CD4-positive, alpha-beta T cell treated with Interleukin-6 for 4 hours (primary cell): ENCODE measurements at regions not wholly inside any gene's neighbourhood (a gene's known extent, or its start where the extent isn't known, plus 50 kb on each side); places are given as distances from the start of the nearest gene placed in this dataset.

Source experiments
- DNase-seq: peaks from one replicate; pipeline ENCODE4 v3.0.0-alpha.2; 2020; ENCODE audit warnings: mixed read lengths

DNA sequence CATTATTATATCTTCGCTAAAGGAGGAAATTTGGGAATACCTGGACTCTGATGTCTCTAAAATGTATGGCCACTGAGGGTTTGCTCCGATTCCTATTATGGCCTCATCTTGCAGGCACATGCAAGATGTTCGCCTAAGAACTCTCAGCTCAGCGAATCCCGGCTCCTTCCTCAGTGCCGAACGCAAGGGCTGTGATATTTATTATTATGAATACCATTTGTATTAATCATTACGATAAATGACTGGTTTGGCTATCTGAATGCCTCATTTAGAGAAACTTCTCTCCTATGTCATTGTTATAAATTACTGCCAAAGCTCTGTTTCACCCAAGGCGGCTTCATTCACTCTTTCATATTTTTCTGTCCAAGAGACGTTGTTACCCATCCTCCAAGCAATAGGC lies 369.7 kb upstream of the TSHZ3 start:
- no peak for DNase-seq

DNA sequence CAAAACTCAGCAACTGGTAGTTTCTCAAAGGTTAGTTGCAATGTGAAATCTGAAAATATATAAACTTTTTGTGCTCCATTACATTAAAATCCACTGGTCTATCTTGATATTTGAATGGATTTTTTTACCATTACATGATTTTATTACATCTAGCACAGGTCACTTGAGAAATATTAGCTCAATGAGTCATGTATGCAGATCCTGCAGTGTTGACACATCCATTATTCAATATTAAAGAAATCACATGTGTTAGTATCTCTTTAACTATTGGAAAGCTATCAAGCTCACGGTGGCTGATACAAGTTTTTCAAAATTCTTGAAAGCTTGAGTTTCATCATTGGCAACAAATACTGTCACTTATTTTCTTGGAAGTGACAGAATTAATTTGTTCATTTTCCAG lies 373.9 kb upstream of the TSHZ3 start:
- DNase-seq = no peak

DNA sequence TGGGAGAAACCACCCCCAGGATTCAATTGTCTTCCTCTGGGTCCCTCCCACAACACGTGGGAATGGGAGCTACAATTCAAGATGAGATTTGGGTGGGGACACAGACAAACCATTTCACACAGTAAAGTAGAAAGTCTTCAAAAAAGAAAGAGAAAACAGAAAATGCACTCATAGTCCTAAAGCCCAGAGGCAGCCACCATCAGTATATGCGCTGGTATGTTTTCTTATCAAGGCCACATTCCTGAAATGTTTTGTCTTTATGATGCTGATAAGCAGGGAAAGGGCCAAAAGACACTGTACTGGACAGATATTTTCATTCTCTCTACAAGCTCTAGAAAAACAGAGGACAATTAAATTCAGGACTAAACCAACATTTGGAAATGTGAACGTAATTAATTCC lies 375.8 kb upstream of the TSHZ3 start:
- DNase-seq = no peak

DNA sequence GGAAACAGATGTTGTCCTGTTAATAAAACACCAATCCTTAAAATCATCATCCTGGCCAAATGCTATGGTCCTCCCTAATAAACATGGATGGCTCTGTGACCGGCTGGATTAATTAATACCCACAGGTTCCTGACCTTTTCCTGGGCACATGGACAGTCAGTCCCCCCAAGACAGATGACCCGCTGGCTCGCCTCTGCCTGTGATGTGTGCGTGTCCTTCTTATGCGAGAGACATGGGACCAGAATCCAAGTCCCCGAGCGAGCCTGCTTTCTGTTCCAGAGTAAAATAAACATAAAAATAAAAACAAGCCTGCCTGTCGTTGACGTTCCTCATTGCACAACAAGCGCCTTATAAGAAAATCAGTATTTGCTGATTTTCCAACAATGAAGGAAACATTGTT lies 378.3 kb upstream of the TSHZ3 start:
- no peak for DNase-seq

DNA sequence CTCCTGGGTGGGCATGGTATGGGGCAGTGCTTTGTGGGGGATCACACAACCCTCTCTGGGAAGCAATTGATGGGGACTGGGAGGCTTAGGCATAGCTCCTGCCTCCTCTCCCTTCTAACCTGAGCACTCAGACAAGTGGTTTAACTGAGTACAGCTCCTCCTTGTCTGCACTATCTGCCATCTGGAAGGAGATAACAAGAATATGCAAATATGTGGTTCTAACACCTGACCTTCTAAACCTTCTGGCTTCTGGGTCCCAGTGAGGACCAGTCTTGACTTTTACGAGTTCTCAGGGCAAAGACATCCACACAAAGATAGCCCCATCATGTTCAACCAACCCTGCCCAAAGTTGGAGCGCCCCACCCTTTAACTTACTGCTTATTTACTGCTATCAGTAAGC lies 381.0 kb upstream of the TSHZ3 start:
- DNase-seq = no peak

DNA sequence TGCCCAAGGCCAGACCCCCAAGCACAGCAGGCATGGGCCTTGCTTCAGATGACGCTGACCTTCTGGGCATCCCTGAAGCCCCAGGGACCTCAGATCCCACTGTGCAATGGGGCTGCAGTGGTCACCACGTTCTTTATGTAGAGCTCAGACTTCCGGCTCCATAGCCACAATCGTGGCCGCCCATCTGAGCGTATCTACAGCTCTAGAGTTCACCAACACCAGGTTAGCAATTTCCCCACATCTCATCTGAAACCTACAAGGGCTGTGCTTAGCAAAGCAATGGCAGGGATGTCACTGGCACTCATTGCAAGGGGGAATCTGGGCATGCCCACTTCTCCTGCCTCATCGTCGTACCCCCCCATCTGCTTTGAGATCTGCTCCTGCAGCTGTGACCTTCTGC lies 384.4 kb upstream of the TSHZ3 start:
- no peak for DNase-seq

DNA sequence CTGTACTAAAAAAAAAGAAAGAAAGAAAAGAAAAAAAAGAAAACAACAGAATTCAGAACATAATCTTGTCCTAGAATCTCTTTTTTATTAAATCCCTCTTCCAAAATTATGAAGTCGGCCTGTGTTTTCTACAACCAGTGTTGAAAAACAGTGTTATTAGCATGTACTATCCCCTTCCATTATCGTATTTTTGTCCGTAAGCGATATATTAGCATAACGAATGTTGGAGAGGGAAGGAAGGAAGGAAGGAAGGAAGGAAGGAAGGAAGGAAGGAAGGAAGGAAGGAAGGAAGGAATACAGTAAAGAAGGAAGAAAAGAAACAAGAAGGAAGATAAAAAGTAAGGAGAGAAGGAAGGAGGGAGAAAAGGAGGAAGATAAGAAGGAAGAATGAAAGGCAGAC lies 393.0 kb upstream of the TSHZ3 start:
- DNase-seq = no peak

DNA sequence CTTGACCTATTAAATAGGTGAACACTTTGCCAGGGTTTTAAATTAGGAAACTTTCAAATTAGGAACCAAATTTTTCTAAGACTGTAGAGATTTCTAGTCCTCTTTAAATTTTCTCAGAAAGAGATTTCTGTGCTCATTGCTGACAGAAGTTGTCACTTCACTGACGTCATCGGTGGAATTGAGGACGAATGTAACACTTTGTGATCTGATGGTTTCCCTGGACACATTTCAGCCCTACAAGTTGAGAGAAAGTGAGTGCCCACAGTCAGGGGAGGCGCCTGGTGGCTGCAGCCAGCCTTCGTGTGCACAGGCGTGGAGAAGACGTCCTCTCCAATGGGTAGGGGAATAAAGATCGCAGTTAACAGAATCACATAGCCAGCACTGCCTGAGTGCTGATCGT lies 396.5 kb upstream of the TSHZ3 start:
- DNase-seq = no peak

DNA sequence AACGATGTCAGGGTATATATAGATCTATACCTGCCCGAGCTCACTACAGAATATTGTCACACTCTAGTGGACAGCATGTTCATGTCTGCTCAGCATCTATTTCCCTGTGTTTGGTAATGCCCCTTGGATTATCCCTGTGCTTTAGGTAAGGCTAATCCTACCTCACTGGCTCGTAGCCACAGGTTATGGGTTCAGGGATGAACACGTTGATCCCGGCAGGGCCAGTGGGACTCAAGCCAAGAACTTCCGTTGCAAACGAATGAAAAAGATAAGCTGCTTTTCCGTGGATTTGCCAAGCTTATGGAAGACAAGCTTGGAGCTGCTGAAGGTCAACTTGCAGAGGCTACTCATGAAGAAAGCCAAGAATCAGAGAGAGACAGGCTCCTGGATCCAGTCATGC lies 400.0 kb upstream of the TSHZ3 start:
- no peak for DNase-seq

DNA sequence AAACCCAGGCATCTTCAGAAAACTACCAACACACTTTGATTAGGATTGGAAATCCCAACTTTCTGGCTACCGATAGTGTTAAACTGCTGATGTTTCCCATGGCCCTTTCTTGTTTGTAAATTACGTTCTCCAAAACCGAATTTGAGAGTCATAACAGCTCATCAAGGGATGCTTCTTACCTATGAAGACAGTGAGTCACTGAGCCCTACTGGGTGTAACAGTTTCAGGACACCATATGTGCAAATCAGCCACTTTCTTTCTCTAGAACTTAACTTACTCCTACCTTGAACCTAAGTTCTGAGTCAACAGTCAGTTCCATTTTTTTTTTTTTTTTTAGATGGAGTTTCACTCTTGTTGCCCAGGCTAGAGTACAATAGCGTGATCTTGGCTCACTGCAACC lies 410.1 kb upstream of the TSHZ3 start:
- DNase-seq = no peak

DNA sequence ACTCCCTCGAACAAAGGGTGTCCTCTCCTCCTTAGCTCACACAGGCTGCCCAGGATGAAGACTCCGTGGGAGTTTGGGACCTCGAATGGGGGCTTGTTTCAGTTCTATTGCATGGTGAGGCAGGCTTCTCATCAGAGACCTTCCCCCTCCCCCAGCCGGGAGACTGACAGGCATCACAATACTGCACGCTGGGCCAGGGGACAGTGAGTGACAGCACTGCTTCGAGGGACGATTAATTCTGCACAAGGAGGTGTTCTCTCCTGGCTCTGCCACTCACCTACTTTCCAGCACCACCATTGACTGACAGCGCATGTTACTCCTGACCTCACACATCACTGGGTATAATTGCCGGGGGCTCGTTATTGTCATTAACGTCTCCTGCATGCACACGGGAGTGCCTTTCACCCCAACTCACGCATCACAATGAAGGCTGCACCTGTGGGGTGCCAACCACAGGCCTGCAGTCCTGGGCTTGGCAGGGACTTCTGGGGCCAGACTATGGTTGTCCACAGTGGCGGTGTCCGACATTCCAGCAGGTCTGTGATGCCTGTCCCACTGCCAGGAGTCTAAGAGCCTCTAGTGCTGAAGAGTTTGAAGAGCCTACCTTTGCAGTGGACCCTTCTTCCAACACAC lies 412.2 kb upstream of the TSHZ3 start:
- DNase-seq = no peak

DNA sequence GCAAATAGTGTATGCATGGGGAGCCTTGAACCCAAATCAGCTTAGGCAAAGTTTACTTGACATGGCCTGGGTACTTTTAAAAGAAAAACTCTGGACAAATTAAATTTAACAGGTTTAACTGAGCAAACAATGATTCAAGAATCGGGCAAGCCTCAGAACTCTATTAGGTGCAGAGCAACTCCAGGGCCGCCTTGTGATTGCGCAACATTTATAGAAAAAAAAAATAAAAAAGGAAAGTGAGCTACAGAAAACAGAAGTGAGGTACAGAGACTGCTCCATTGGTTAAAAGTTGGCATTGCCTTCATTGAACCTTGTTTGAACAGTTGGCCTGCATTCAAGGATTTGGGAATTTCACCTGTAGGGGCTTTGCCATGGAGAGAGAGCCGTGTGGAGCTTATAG lies 421.0 kb upstream of the TSHZ3 start:
- no peak for DNase-seq

DNA sequence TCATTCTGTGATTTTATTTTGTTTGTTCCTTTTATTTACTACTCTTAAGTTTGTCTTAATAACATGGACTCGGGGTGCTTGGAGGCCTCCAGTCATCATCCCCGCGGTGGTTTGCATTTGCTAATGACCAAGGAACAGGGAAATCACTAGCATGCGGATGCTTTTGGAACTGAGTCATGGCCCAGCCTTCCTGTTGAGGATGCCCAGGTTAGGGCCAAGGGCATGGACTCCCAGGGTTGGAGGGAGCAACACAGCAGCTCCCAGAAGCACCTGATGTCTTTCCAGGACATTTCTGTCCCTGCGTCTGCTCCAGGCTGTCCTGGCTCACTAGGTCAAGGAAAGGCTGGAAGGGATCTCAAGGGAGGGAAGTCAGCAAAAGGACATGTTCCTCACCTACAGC lies 423.7 kb upstream of the TSHZ3 start:
- DNase-seq = no peak

DNA sequence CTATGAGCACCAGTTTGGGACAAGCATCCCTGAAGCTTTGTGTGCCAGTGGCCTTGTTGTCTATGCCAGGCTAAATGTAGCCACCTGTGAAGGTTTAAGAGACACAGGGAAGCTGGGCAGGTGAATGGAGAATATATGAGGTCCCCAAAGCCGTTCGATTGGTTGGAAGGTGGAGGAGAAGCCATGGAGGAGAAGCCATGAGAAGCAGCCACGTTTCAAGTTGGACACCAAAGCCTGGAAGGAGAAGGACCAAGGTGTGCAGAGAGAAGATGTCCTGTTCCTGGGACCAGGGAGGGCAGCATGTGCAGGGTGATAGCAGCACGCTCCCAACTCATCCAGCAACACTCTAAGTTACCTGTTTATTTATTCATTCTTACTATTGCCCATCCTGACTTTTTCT lies 432.3 kb upstream of the TSHZ3 start:
- no peak for DNase-seq

DNA sequence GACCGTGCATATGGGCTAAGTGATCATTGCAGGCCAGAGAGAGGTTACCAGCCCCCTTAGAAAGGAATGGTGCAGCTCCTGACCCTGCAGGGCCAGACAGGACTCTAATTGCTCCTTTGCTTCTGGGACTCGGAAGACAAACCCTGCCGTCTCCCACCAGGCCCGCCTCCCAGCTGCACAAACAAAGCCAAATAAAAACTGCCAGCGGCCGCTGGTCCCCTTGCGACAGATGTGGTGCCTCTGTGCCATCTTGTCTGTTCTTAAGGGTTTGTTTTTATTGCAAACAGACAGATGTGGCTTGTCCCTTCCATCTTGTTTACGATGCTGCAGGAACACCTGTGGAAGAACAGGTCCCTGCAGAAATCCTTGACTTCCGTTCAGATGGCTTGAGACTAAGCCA lies 434.4 kb upstream of the TSHZ3 start:
- DNase-seq = no peak

DNA sequence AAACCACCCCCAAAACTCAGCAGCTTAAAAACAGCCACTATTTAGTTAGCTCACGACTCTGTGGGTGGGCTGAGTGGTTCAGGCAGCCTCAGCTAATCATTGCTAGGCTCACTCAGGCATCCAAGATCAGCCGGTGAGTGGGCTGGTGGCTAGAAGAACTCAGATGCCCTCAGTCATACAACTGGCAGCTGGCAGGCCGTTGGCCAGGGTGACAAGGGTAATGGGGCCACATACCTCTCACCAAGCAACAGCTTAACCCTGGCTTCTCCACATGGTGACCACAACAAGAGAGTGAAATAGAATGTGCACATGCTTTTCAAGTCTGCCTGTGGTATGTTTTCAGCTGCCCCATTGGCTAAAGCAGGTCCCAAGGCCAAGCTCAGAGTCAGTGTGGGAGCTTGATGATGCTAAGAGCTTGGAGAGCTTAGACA lies 435.4 kb upstream of the TSHZ3 start:
- no peak for DNase-seq

DNA sequence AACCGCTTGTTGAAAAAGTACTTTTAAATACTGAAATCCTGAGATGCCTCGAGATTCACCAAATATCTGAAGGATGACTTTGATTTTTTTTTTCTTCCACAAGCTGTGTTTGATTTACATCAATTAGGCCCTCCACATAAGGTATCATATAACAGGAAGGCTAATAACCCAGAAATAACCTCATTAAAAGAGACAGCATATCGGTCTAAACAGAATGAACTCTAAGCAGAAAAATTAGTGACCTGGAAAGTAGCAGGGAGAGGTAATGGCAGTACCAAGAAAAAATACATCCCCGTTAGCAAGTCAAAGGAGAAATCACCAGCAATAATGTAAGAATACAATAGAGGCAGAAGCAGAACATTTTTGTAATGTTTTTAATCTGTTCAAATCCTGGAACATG lies 452.4 kb upstream of the TSHZ3 start:
- no peak for DNase-seq

DNA sequence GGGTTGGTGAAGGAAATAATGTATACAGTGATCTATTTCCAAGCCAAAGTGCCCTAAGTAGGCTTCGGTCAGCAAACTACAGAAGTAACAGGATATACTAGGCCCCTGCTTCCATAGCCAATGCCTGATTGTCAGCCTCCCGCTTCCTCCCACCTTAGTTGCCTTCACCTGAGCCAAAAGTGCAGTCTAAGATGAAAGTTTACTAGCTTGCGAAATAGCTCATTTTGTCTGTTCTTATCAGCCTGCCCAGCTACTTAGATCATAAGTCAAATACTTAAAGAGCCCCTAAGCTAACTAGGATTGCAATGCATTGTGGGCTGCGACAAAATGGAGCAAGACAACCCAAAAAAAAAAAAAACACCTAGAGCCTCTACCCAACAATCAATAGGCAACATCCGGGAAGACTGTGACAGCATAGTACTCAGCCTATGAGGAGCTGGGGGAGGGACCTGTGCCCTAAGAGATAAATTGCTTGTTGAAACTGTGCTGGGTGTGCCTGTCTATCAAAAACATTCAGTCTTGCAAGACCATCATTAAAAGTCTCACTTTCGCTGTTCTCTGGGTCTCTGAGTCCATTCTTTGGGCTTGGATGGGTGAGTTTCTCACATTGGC lies 454.7 kb upstream of the TSHZ3 start:
- DNase-seq = no peak

DNA sequence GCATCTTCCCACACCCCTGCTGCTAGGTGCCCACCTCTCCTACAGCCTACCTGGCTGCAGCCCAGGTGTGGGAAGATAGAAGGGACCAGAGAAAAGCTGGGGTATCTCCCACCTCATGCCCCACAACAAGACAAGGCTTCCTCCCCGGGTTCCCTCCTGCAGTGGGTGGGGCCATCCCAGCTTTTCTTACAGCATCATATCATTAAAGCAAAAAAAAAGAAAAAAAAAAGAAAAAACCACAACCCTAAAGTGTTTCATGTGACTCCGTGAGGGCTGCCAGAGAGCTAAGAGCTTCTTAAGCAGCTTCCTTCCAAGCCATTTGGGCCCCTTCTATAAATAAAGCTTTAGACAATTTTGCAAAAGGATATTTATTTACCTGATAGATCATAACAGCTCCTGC lies 455.4 kb upstream of the TSHZ3 start:
- DNase-seq = no peak

DNA sequence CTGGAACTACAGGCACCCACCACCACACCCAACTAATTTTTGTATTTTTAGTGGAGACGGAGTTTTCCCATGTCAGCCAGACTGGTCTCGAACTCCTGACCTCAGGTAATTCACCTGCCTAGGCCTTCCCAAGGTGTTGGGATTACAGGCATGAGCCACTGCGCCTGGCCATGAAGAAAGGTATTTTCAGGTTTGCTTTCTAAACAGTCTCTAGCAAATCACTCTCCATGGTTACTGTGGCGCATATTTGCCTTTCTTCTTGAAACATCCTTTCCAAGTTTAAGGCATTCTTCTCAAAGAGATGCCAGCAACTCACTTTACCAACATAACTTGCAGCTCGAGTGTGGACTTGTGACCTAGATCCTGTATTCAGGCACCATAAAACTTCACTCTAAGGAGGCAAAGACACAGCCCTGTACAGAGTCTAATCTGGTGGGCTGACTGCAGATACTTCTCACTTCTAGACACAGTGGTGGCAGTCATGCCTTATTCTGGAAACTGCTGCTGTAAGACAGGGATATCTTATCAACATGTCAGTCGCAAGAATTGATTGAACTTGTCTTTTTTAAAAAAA lies 461.4 kb upstream of the TSHZ3 start:
- no peak for DNase-seq

DNA sequence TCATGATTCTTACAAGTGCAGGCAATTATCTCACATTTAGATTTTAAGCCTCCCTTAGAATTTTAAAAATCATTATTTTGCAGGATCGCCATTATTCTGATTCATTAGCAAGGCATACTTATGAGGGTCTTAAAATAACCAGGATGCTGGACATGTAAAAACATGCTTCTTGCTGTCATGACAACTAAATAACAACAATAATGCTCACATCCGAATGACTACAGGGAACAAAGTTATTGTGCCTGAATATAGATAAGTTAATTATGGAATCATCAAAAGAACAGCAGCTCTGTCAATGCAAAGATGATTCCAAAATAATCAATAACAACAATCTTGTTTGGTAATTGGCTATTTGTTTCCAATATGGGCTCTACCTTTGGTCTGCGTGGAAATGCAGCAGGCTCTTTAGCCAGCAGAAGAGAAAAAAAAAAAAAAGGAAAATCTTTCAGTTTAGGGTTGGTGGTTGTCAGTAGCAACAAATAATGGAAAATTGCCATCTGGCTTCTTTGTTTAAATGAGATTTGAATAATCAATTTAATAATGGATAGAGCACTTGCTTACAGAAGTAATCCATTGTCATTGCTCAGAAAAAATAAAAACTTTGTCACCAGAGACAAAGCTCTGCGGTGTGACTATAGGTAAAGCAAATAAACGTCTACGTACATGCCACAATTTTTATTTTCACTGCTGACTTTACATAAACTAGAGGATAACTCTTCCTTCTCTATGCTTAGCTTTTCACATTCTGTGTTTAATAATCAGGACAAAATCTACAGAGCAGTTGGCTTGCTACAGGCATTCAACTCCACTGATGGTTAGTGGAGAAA lies 468.9 kb upstream of the TSHZ3 start:
- DNase-seq = no peak

DNA sequence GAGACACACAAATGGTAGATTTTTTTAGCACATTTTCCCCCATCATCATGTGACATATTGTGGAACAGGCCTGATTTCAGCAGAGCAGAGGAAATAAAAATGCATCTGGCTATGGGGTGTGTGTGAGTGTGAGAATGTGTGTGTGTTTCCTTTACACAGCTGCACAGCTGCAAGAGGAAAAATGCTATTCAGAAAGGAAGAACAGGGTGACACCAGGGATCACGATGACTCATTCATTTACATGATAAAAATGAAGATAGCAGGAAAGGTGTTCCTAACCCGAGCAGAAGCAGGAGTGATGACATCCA lies 469.5 kb upstream of the TSHZ3 start:
- no peak for DNase-seq

DNA sequence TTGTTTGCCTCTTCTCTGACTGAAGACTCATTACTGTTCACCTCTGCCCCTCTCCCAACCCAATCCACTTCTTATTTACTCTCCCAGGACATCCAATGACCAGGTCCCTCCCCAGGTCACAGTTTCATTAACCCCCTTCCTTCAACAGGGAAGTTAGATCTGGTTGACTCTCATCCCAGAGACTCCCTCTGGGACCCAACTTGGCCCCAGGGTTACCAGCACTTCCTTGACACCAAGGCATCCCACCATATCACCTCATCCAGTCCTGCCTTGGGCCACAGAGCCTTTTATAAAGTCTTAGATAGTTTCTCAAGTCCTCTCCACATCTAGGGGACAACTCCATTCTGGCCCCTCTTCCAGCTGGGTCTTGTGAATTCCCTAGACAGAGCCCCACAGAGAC lies 470.6 kb upstream of the TSHZ3 start:
- no peak for DNase-seq

DNA sequence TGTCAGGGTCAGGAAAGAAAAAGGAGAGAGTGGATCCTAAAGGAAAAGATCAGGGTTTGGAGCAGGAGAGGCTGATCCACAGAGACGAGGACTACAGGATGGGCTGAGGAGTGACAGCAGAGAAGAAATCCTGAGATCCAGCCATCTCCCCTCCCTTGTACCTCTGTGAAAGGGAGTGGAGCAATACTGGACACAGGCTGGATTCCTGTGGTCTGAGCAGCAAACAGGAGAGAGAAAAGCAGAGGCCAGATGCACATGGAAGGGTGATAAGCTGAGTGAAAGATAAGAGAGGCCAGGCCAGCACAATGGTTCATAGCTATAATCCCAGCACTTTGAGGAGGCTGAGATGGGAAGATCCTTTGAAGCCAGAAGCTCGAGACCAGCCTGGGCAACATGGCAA lies 472.1 kb upstream of the TSHZ3 start:
- no peak for DNase-seq
